ENCODE measurements at regions not wholly inside any gene's neighbourhood (a gene's known extent, or its start where the extent isn't known, plus 50 kb on each side); places are given as distances from the start of the nearest gene placed in this dataset.
A peak's percentile ranks its signal among the peaks of the same experiment; 100 is the strongest.

GRCh38 chr5:58224221-58224620 is 235.7 kb downstream of the PLK2 start:
- Histone ChIP-seq H3K9me2 (replicated peaks; ENCODE audit: insufficient read depth, low read length) (no peaks in the 10 kb centered on the region), H3K4me2 (ENCODE audit: low read depth, low read length) (peak overlapping the region; percentile 47), H3K4me1 (ENCODE audit: low read length) (peaks cover 43% of the 10 kb centered on the region), H3K9ac (ENCODE audit: low read length) (peak overlapping the region; percentile 19; the same call in 1 of the 2 replicates), H3K79me2 (ENCODE audit: low read length) (no peaks in the 10 kb centered on the region), H4K20me1 (ENCODE audit: insufficient read depth, low read length) (no peaks in the 10 kb centered on the region), H3K4me3 (ENCODE audit: low read length) (peak overlapping the region; percentile 47; the same call in 1 of the 2 replicates), H2AFZ (ENCODE audit: low read length) (no peak overlapping the region), H3F3A (ENCODE audit: insufficient read depth, low read length) (peaks cover 9% of the 10 kb centered on the region; the same call in 1 of the 2 replicates), H3K36me3 (replicated peaks; ENCODE audit: insufficient read depth, low read length) (no peaks in the 10 kb centered on the region), H3K27ac (ENCODE audit: low read length) (peak overlapping the region; percentile 68; the same call in 1 of the 2 replicates), H3K9me3 (replicated peaks; ENCODE audit: insufficient read depth, low read length) (no peaks in the 10 kb centered on the region), H3K27me3 (replicated peaks; ENCODE audit: insufficient read depth, low read length) (no peaks in the 10 kb centered on the region)
- DNase-seq: no peak
- TF ChIP-seq EZH2 (optimal IDR thresholded peaks at IDR 0.05; ENCODE audit: low read depth, low read length): no peak
- TF ChIP-seq CTCF (IDR thresholded peaks at IDR 0.05; ENCODE audit: low read length): no peak
- TF ChIP-seq EZH2phosphoT487 (IDR thresholded peaks at IDR 0.05; ENCODE audit: low read length): no peak

DNA sequence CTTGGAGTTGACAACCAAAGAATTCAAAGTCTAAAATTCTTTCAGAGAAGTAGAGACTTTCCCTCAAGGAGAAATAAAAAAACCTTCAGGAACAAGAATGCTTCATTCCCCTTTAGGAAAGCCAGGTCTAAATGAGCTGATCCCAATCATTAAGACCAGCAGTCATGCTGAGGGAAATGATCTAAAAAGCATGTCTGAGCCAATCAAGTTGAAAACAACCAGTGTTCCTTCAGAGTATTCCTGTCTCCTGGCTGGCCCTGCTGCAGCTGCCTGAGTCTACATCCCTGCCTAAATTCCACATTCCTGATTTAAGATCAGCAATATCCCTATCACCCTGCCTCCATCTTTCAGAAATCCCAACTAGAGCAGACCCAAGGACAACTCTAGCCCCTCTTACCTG is 244.5 kb downstream of the PLK2 start:
- no peak for DNase-seq
- H3K4me3 ChIP-seq (ENCODE audit: low read length): no peak overlapping the region
- H3F3A ChIP-seq (ENCODE audit: insufficient read depth, low read length): no peaks in the 10 kb centered on the region
- no peak overlapping the region for H3K9ac ChIP-seq (ENCODE audit: low read length)
- TF ChIP-seq EZH2 (optimal IDR thresholded peaks at IDR 0.05; ENCODE audit: low read depth, low read length) (no peak), CTCF (IDR thresholded peaks at IDR 0.05; ENCODE audit: low read length) (no peak), EZH2phosphoT487 (IDR thresholded peaks at IDR 0.05; ENCODE audit: low read length) (no peak)
- H3K27me3 ChIP-seq (replicated peaks; ENCODE audit: insufficient read depth, low read length): no peaks in the 10 kb centered on the region
- no peaks in the 10 kb centered on the region; the same call in 1 of the 2 replicates for H3K9me2 ChIP-seq (replicated peaks; ENCODE audit: insufficient read depth, low read length)
- no peaks in the 10 kb centered on the region for H3K36me3 ChIP-seq (replicated peaks; ENCODE audit: insufficient read depth, low read length)
- H4K20me1 ChIP-seq (ENCODE audit: insufficient read depth, low read length): no peaks in the 10 kb centered on the region
- no peaks in the 10 kb centered on the region for H3K79me2 ChIP-seq (ENCODE audit: low read length)
- no peak overlapping the region for H3K27ac ChIP-seq (ENCODE audit: low read length)
- H2AFZ ChIP-seq (ENCODE audit: low read length): no peak overlapping the region
- no peaks in the 10 kb centered on the region for H3K4me1 ChIP-seq (ENCODE audit: low read length)
- no peak overlapping the region for H3K4me2 ChIP-seq (ENCODE audit: low read depth, low read length)
- no peaks in the 10 kb centered on the region for H3K9me3 ChIP-seq (replicated peaks; ENCODE audit: insufficient read depth, low read length)

DNA sequence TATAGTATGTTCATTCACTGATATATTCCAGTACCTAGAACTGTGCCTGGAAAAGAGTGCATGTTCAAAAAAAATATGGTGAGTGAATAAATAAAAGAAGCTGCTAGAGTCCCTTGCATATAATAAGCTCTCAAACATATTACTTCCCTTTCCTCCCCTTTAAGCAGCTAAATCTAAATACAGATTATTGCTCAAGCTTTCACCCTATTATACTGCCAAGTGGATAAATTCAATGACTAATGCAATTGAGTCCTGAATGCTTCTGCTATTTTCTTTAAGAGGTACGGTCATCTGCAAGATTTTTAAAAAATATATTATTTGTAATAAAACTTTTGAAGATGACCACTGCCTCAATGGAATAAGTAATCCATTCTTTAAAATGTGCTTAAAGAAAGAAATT is 248.4 kb downstream of the PLK2 start:
- TF ChIP-seq CTCF (IDR thresholded peaks at IDR 0.05; ENCODE audit: low read length) (no peak), EZH2phosphoT487 (IDR thresholded peaks at IDR 0.05; ENCODE audit: low read length) (no peak), EZH2 (optimal IDR thresholded peaks at IDR 0.05; ENCODE audit: low read depth, low read length) (no peak)
- Histone ChIP-seq H3K9ac (ENCODE audit: low read length) (no peak overlapping the region), H3K4me1 (ENCODE audit: low read length) (no peaks in the 10 kb centered on the region), H2AFZ (ENCODE audit: low read length) (no peak overlapping the region), H3K9me3 (replicated peaks; ENCODE audit: insufficient read depth, low read length) (no peaks in the 10 kb centered on the region), H3K9me2 (replicated peaks; ENCODE audit: insufficient read depth, low read length) (no peaks in the 10 kb centered on the region; the same call in 1 of the 2 replicates), H3K36me3 (replicated peaks; ENCODE audit: insufficient read depth, low read length) (no peaks in the 10 kb centered on the region), H3F3A (ENCODE audit: insufficient read depth, low read length) (no peaks in the 10 kb centered on the region), H3K27ac (ENCODE audit: low read length) (no peak overlapping the region), H4K20me1 (ENCODE audit: insufficient read depth, low read length) (no peaks in the 10 kb centered on the region), H3K4me2 (ENCODE audit: low read depth, low read length) (no peak overlapping the region), H3K4me3 (ENCODE audit: low read length) (no peak overlapping the region), H3K79me2 (ENCODE audit: low read length) (no peaks in the 10 kb centered on the region), H3K27me3 (replicated peaks; ENCODE audit: insufficient read depth, low read length) (no peaks in the 10 kb centered on the region)
- no peak for DNase-seq

Data from MM.1S (cell line).